IMR-90 (cell line): ENCODE measurements at regions not wholly inside any gene's neighbourhood (a gene's known extent, or its start where the extent isn't known, plus 50 kb on each side); places are given as distances from the start of the nearest gene placed in this dataset.

Source experiments
- ATAC-seq: fragments of 200-7000 bp; cut with Tn5 transposase; 2 replicates; pipeline ENCODE4 v1.9.1; 2020; ENCODE audit warnings: low read depth, mild to moderate bottlenecking, moderate library complexity
- BruUV-seq: library from RNA; stranded (reverse); fragments of 400-500 nt; replicated peaks from 2 replicates; lab custom pipeline; 2021; lab: Mats Ljungman, UMichigan
- CTCF ChIA-PET: fragments of 300-600 bp; formaldehyde crosslinking; extraction: SDS; loops from one replicate; lab custom pipeline; 2021; ENCODE audit warnings: antibody characterized with exemption; lab: Yijun Ruan, JAX
- POLR2A ChIA-PET: fragments of 300-600 bp; sonication (Branson Sonifier 250); formaldehyde crosslinking; loops from one replicate; lab custom pipeline; 2022; ENCODE audit warnings: antibody characterized with exemption; ENCODE audit not compliant: unreplicated experiment; lab: Charles Lee
- DNase-seq: peaks from one replicate; pipeline ENCODE4 v3.0.0; 2013
- H2AFZ ChIP-seq: replicated peaks from 2 replicates; pipeline ENCODE3; 2013; ENCODE audit warnings: low read length, mild to moderate bottlenecking; ENCODE audit not compliant: poor library complexity
- H2AK5ac ChIP-seq: 2 replicates; pipeline ENCODE4 v1.6.1; 2013; ENCODE audit warnings: low read depth, low read length, inconsistent platforms
- H2AK9ac ChIP-seq: replicated peaks from 2 replicates; pipeline ENCODE3; 2013; ENCODE audit warnings: mild to moderate bottlenecking, low read depth, low read length, moderate library complexity; ENCODE audit not compliant: poor library complexity
- H2BK120ac ChIP-seq: 2 replicates; pipeline ENCODE4 v1.6.1; 2013; ENCODE audit warnings: low read depth, low read length, inconsistent platforms
- H2BK15ac ChIP-seq: 3 replicates; pipeline ENCODE4 v1.6.1; 2013; ENCODE audit warnings: low read depth, low read length, inconsistent platforms
- H2BK20ac ChIP-seq: 2 replicates; pipeline ENCODE4 v1.6.1; 2013; ENCODE audit warnings: low read depth, mild to moderate bottlenecking, inconsistent platforms, low read length, moderate library complexity
- H2BK5ac ChIP-seq: 2 replicates; pipeline ENCODE4 v1.6.1; 2013; ENCODE audit warnings: mild to moderate bottlenecking, low read depth, low read length, inconsistent platforms; ENCODE audit not compliant: poor library complexity, severe bottlenecking
- H3K14ac ChIP-seq: replicated peaks from 2 replicates; pipeline ENCODE4 v1.6.1; 2013; ENCODE audit warnings: low read depth, low read length, inconsistent platforms
- H3K18ac ChIP-seq: 2 replicates; pipeline ENCODE4 v1.6.1; 2013; ENCODE audit warnings: low read depth, low read length, control low read depth
- H3K23ac ChIP-seq: 2 replicates; pipeline ENCODE4 v1.6.1; 2013; ENCODE audit warnings: low read depth, low read length, inconsistent platforms
- H3K27ac ChIP-seq: 2 replicates; pipeline ENCODE4 v1.5.1; 2013; ENCODE audit warnings: mild to moderate bottlenecking, control low read depth, low read length; ENCODE audit not compliant: insufficient read depth
- H3K27me3 ChIP-seq: 2 replicates; pipeline ENCODE4 v1.6.1; 2013; ENCODE audit warnings: low read length; ENCODE audit not compliant: control insufficient read depth, insufficient read depth
- H3K36me3 ChIP-seq: 2 replicates; pipeline ENCODE4 v1.6.1; 2013; ENCODE audit warnings: low read length, mixed read lengths; ENCODE audit not compliant: control insufficient read depth, insufficient read depth
- H3K4ac ChIP-seq: 2 replicates; pipeline ENCODE4 v1.6.1; 2013; ENCODE audit warnings: low read depth, low read length, inconsistent platforms
- H3K4me1 ChIP-seq: 2 replicates; pipeline ENCODE4 v1.6.1; 2013; ENCODE audit warnings: low read length, mixed read lengths; ENCODE audit not compliant: control insufficient read depth, insufficient read depth
- H3K4me2 ChIP-seq: 2 replicates; pipeline ENCODE4 v1.6.1; 2013; ENCODE audit warnings: low read depth, mild to moderate bottlenecking, control low read depth, low read length, moderate library complexity
- H3K4me3 ChIP-seq: 2 replicates; pipeline ENCODE4 v1.5.1; 2013; ENCODE audit warnings: low read depth, mild to moderate bottlenecking, control low read depth, low read length, moderate library complexity; ENCODE audit not compliant: insufficient read depth
- H3K56ac ChIP-seq: 2 replicates; pipeline ENCODE4 v1.6.1; 2013; ENCODE audit warnings: low read length, inconsistent platforms; ENCODE audit not compliant: insufficient read depth; ENCODE audit errors: extremely low read depth
- H3K79me1 ChIP-seq, 2 experiments: 2 replicates each; pipeline ENCODE4 v1.6.1; 2013; ENCODE audit warnings: low read length in 2 of 2, inconsistent platforms in 1 of 2, low read depth in 1 of 2
- H3K9ac ChIP-seq: 2 replicates; pipeline ENCODE4 v1.6.1; 2013; ENCODE audit warnings: low read depth, low read length, control low read depth
- H3K9me1 ChIP-seq: 2 replicates; pipeline ENCODE4 v1.6.1; 2013; ENCODE audit warnings: low read length, inconsistent platforms; ENCODE audit not compliant: insufficient read depth
- H3K9me3 ChIP-seq: 2 replicates; pipeline ENCODE4 v1.6.1; 2013; ENCODE audit warnings: low read length; ENCODE audit not compliant: control insufficient read depth, insufficient read depth
- H4K20me1 ChIP-seq: 2 replicates; pipeline ENCODE4 v1.6.1; 2013; ENCODE audit warnings: low read length, inconsistent platforms; ENCODE audit not compliant: insufficient read depth
- H4K5ac ChIP-seq: 2 replicates; pipeline ENCODE4 v1.6.1; 2013; ENCODE audit warnings: mild to moderate bottlenecking, low read depth, low read length, control low read depth
- H4K8ac ChIP-seq, 2 experiments: 2 replicates each; pipeline ENCODE4 v1.6.1; 2013; ENCODE audit warnings: low read depth in 2 of 2, low read length in 2 of 2, control low read depth in 1 of 2, inconsistent platforms in 1 of 2
- H4K91ac ChIP-seq: 2 replicates; pipeline ENCODE4 v1.6.1; 2013; ENCODE audit warnings: low read depth, low read length, inconsistent platforms; ENCODE audit not compliant: insufficient read depth
- BHLHE40 ChIP-seq: fragments of 150-350 bp; IDR thresholded peaks from 2 replicates; pipeline ENCODE4 v1.6.1; 2016; ENCODE audit warnings: mild to moderate bottlenecking, low read depth, low read length
- CEBPB ChIP-seq: IDR thresholded peaks from 2 replicates; pipeline ENCODE4 v1.6.1; 2012; ENCODE audit warnings: low read depth, low read length, improper control_type of control experiment
- CHD1 ChIP-seq: IDR thresholded peaks from 2 replicates; pipeline ENCODE4 v1.6.1; 2012; ENCODE audit warnings: low read depth, low read length, improper control_type of control experiment
- CTCF ChIP-seq: conservative IDR thresholded peaks from 2 replicates; pipeline ENCODE4 v1.5.1; 2012; ENCODE audit warnings: mild to moderate bottlenecking, low read depth, low read length, improper control_type of control experiment
- ELK1 ChIP-seq: fragments of 150-350 bp; IDR thresholded peaks from 2 replicates; pipeline ENCODE4 v1.6.1; 2016; ENCODE audit warnings: low read depth, mild to moderate bottlenecking, low read length, moderate library complexity, borderline replicate concordance
- FOS ChIP-seq: fragments of 150-350 bp; IDR thresholded peaks from 2 replicates; pipeline ENCODE4 v1.6.1; 2016; ENCODE audit warnings: low read depth, low read length
- MAFK ChIP-seq: IDR thresholded peaks from 2 replicates; pipeline ENCODE4 v1.6.1; 2012; ENCODE audit warnings: low read depth, low read length, improper control_type of control experiment
- MAZ ChIP-seq: IDR thresholded peaks from 2 replicates; pipeline ENCODE4 v1.6.1; 2012; ENCODE audit warnings: low read depth, mild to moderate bottlenecking, low read length, improper control_type of control experiment, moderate library complexity, borderline replicate concordance
- MXI1 ChIP-seq: IDR thresholded peaks from 2 replicates; pipeline ENCODE4 v1.6.1; 2012; ENCODE audit warnings: low read depth, mild to moderate bottlenecking, low read length, moderate library complexity, borderline replicate concordance
- NFE2L2 ChIP-seq: fragments of 150-350 bp; IDR thresholded peaks from 2 replicates; pipeline ENCODE4 v1.6.1; 2016; ENCODE audit warnings: low read depth, mild to moderate bottlenecking, low read length
- POLR2A ChIP-seq: IDR thresholded peaks from 2 replicates; pipeline ENCODE4 v1.6.1; 2012; ENCODE audit warnings: mild to moderate bottlenecking, low read depth, low read length
- RAD21 ChIP-seq: IDR thresholded peaks from 2 replicates; pipeline ENCODE4 v1.6.1; 2012; ENCODE audit warnings: low read length, improper control_type of control experiment
- RCOR1 ChIP-seq: IDR thresholded peaks from 2 replicates; pipeline ENCODE4 v1.6.1; 2012; ENCODE audit warnings: mild to moderate bottlenecking, low read length, improper control_type of control experiment; ENCODE audit not compliant: insufficient replicate concordance
- RFX5 ChIP-seq: IDR thresholded peaks from 2 replicates; pipeline ENCODE4 v1.8.0; 2012; ENCODE audit warnings: low read depth, mild to moderate bottlenecking, low read length, moderate library complexity
- SMC3 ChIP-seq: fragments of 150-350 bp; IDR thresholded peaks from 2 replicates; pipeline ENCODE4 v1.6.1; 2016; ENCODE audit warnings: low read depth, mild to moderate bottlenecking, antibody characterized with exemption, low read length, moderate library complexity
- USF2 ChIP-seq: fragments of 150-350 bp; IDR thresholded peaks from 2 replicates; pipeline ENCODE4 v1.6.1; 2017; ENCODE audit warnings: mild to moderate bottlenecking, antibody characterized with exemption, low read length, low read depth
- WGBS, 2 experiments: methylation state at CpG; one replicate each; pipeline versions ENCODE4 v1.1.5 to v1.1.7; 2013; ENCODE audit warnings: missing lambda C conversion rate in 2 of 2; ENCODE audit not compliant: insufficient read length in 1 of 2; ENCODE audit errors: extremely low coverage in 2 of 2; 5-methylcytosine and 5-hydroxymethylcytosine counted together
- dilution Hi-C: fragments of 300-500 bp; cut with HindIII; formaldehyde crosslinking; loops from one replicate; pipeline ENCODE4 v1.14.3; 2018; ENCODE audit warnings: low sequenced_read_pairs; ENCODE audit not compliant: unreplicated experiment
- in situ Hi-C: fragments of 300-500 bp; cut with MboI; formaldehyde crosslinking; loops from 3 replicates; pipeline ENCODE4 v1.14.3; 2019; ENCODE audit warnings: low sequenced_read_pairs, inconsistent platforms, mixed read lengths
- intact Hi-C: fragments of 100-400 bp; cut with micrococcal nuclease; formaldehyde crosslinking; loops from 2 replicates; pipeline ENCODE4 v1.10.0; 2022

- peaks cover 60% of the 10 kb centered on the region for H3K27me3 ChIP-seq
- intact Hi-C loops (no loop called here), in situ Hi-C loops (no loop called here), dilution Hi-C loops (no loop called here)
- H2AK5ac ChIP-seq, result no peak overlapping the region
- ChIA-PET CTCF (no interaction called here), POLR2A (no interaction called here)
- no peak overlapping the region for H2BK20ac ChIP-seq
- H3K56ac ChIP-seq, result no peak overlapping the region
- H3K27ac ChIP-seq, result no peak overlapping the region
- no peaks in the 10 kb centered on the region for H3K9me1 ChIP-seq
- no peak overlapping the region for H3K14ac ChIP-seq
- no peak overlapping the region for H2AK9ac ChIP-seq
- H4K5ac ChIP-seq, result no peak overlapping the region
- no peak overlapping the region for H2BK15ac ChIP-seq
- no peak overlapping the region for H3K4me2 ChIP-seq
- no peak overlapping the region for H3K9ac ChIP-seq
- no peak overlapping the region for H4K91ac ChIP-seq
- H3K9me3 ChIP-seq, result no peaks in the 10 kb centered on the region; the same call in 1 of the 2 replicates
- H3K18ac ChIP-seq, result no peak overlapping the region
- TF ChIP-seq SMC3 (no peak), FOS (no peak), MAFK (no peak), BHLHE40 (no peak), RAD21 (no peak), POLR2A (no peak), MXI1 (no peak), MAZ (no peak), ELK1 (no peak), CHD1 (no peak), RFX5 (no peak), USF2 (no peak), RCOR1 (no peak), CEBPB (no peak), CTCF (no peak), NFE2L2 (no peak)
- no peaks in the 10 kb centered on the region for H4K20me1 ChIP-seq
- H3K4ac ChIP-seq, result no peak overlapping the region
- no peak overlapping the region for H2AFZ ChIP-seq
- no peak for ATAC-seq
- no peak for DNase-seq
- no peak overlapping the region for H4K8ac ChIP-seq
- no peak overlapping the region for H3K23ac ChIP-seq
- no peak overlapping the region for H3K4me3 ChIP-seq
- no peaks in the 10 kb centered on the region for H3K36me3 ChIP-seq
- H2BK120ac ChIP-seq, result no peak overlapping the region
- H3K4me1 ChIP-seq, result no peaks in the 10 kb centered on the region
- no peak overlapping the region for H2BK5ac ChIP-seq
- no CpG with 5 or more reads among the region's 2 CpGs for WGBS, 2 experiments
- H3K79me1 ChIP-seq, result no peaks in the 10 kb centered on the region
- no TSS peak for BruUV-seq
Measured at GRCh38 chr6:44699851-44700250, 312.3 kb downstream of the CDC5L start.
